Esophagus (tissue), 2 donors: ENCODE measurements at regions not wholly inside any gene's neighbourhood (a gene's known extent, or its start where the extent isn't known, plus 50 kb on each side); places are given as distances from the start of the nearest gene placed in this dataset.

ENCODE experiments used
- H3K27ac ChIP-seq, 2 donors: one replicate each; pipeline ENCODE4 v1.5.1; 2013; ENCODE audit warnings: low read depth in 2 of 2, mild to moderate bottlenecking in 2 of 2, inconsistent platforms in 1 of 2, low read length in 1 of 2, moderate library complexity in 1 of 2
- H3K27me3 ChIP-seq, 2 donors: one replicate each; pipeline ENCODE4 v1.6.1; 2013; ENCODE audit warnings: low read length in 2 of 2, control low read depth in 1 of 2, mild to moderate bottlenecking in 1 of 2; ENCODE audit not compliant: insufficient read depth in 2 of 2, control insufficient read depth in 1 of 2
- H3K36me3 ChIP-seq, 2 donors: one replicate each; pipeline ENCODE4 v1.6.1; 2013; ENCODE audit warnings: low read length in 1 of 2; ENCODE audit not compliant: control insufficient read depth in 2 of 2, insufficient read depth in 2 of 2
- H3K4me1 ChIP-seq, 2 donors: one replicate each; pipeline ENCODE4 v1.6.1; 2013; ENCODE audit warnings: low read length in 1 of 2; ENCODE audit not compliant: control insufficient read depth in 2 of 2, insufficient read depth in 2 of 2
- H3K4me3 ChIP-seq, 2 donors: one replicate each; pipeline ENCODE4 v1.5.1; 2013; ENCODE audit warnings: low read length in 2 of 2, mild to moderate bottlenecking in 2 of 2, low read depth in 1 of 2, moderate library complexity in 1 of 2
- H3K9me3 ChIP-seq, 2 donors: one replicate each; pipeline ENCODE4 v1.6.1; 2013; ENCODE audit warnings: mild to moderate bottlenecking in 2 of 2, low read depth in 1 of 2, low read length in 1 of 2, moderate library complexity in 1 of 2; ENCODE audit not compliant: control insufficient read depth in 2 of 2, insufficient read depth in 1 of 2
- WGBS, 2 donors: extraction: QIAGEN DNeasy Blood & Tissue Kit; methylation state at CpG; one replicate each; pipeline ENCODE4 v1.1.7; 2013; 5-methylcytosine and 5-hydroxymethylcytosine counted together
- donor health status: healthy with polysubstance abuse.
- donor health status: Bipolar disorder and iron deficiency.

DNA sequence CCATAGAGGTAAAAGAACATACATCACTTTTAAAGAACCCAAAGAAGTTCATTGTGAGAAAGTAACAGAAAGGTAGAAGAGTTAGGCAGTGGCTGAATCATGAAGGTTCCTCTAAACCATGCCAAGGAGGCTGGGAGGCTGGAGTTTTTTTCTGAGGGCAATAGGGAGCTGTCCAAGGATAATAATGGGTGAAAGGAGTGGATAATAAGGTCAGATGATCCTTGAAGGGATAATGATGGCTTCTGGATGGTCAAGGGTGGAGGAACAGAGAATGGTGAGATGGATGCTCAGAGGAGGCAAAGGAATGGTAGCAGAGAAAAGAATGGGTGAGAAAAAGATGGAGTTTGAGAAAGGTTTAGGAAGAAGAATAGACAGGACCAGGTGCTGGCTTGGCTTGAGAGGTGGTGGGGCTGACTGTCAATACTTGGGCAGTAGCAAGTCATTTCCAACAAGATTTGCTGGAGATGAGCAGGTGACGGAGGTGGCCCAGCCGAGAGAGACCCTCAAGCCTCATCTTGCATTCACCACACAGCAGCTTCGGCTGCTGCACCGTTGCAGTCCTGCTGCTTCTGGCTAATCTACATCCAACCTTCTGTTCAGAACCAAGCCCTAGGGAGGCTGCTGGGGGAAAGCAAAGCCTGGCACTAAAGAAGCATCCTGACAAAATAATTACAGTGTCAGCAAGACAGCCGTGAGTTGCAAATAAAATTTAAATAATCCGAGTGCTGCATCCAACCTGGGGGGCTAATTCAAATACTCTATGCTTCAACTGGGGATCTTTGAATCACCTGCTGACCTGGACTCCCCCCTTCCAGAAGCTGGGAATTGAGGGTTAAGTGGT lies 131.2 kb upstream of the KCNG1 start:
- WGBS, 2 donors: 78 to 84% methylated on average over 6 of the region's 6 CpGs
- H3K36me3 ChIP-seq: no peaks in the 10 kb centered on the region
- no peaks in the 10 kb centered on the region for H3K27me3 ChIP-seq
- H3K9me3 ChIP-seq: peaks cover 0 to 3% of the 10 kb centered on the region in 2 donors
- no peak overlapping the region for H3K27ac ChIP-seq
- H3K4me3 ChIP-seq: no peak overlapping the region
- H3K4me1 ChIP-seq: peaks cover 0 to 3% of the 10 kb centered on the region in 2 donors

DNA sequence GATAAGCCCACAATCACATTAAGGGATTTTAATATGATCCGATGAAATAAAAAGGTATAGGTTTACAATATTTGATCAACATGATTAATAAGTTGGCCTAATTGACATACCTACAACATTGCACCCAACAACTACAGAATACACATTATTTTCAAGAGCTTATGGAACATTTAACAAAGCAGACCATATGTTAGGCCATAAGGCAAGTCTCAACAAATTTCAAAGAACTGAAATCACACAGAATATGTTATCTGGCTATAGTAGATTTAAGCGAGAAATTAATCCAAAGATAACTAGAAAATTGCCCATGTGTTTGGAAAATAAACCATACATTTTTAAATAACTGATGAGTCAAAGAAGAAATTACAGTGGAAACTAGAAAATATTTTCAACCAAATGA lies 126.0 kb upstream of the KCNG1 start:
- Histone ChIP-seq H3K27me3 (no peaks in the 10 kb centered on the region), H3K36me3 (no peaks in the 10 kb centered on the region), H3K27ac (no peak overlapping the region), H3K4me1 (no peaks in the 10 kb centered on the region), H3K4me3 (no peak overlapping the region), H3K9me3 (no peaks in the 10 kb centered on the region)
- 68 to 76% methylated on average over 2 of the region's 2 CpGs for WGBS, 2 donors

DNA sequence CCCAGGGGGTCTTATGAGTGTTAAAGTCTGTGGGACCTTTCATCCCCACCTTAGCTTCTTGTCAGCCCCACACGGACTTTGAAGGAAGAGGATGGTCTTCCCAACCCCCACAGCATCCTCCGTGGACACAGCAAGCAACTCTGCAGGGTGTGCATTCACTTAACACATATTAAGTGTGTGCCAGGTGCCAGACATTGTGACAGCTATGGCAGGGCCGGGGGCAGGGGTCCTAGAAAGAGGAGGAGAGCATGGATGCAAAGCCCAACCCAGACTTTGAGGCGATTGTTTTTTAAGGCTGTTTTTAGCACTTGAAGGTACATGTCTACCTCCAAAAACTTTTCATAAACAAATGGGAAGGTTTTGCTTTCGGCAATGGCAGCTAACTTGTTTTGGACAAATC lies 121.6 kb upstream of the KCNG1 start:
- Histone ChIP-seq H3K9me3 (no peaks in the 10 kb centered on the region), H3K27ac (no peak overlapping the region), H3K4me3 (no peak overlapping the region), H3K27me3 (no peaks in the 10 kb centered on the region), H3K4me1 (no peaks in the 10 kb centered on the region), H3K36me3 (no peaks in the 10 kb centered on the region)
- 47 to 49% methylated on average over 5 of the region's 5 CpGs for WGBS, 2 donors

DNA sequence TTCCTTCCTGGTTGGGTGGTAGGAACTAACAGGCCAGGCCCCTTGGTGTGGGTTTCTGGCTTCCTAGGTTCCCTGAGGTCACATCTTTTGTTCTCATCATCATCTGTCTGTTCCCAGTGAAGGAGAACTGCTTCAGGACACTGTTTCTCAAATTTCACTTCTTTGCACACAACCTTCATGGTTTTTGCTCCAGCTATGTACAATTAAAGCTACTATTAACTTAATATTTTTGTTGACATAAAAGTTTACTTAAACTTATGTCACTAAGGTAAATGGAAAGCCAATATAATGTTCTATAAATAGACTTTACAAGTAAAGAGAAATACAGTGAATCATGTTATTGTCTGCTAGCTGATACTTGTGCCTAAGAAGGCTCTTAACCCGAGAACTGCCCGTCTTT lies 120.7 kb upstream of the KCNG1 start:
- no peaks in the 10 kb centered on the region for H3K36me3 ChIP-seq
- H3K27ac ChIP-seq: no peak overlapping the region
- no peaks in the 10 kb centered on the region for H3K9me3 ChIP-seq
- H3K4me1 ChIP-seq: no peaks in the 10 kb centered on the region
- no peaks in the 10 kb centered on the region for H3K27me3 ChIP-seq
- H3K4me3 ChIP-seq: no peak overlapping the region
- WGBS, 2 donors: 84 to 90% methylated on average over 2 of the region's 2 CpGs

DNA sequence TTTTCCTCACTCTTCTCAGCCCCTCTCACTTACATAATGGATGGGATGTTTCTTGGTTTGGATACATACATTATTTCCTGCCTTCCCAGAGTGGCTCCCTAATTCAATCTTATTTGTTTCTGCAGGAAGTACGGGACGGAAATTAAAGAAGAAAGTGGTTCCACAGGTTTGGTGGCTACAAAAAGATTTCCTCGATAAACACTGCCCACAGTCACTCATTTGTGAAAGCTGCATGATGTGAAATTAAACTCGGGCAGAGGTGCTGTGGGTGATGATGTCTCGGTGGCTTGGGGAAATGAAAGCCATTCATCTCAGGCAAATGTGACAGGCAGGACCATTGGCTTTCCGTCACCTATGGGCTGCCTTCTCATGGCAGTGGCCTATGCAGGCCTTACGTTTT lies 119.5 kb upstream of the KCNG1 start:
- WGBS, 2 donors: 52 to 53% methylated on average over 7 of the region's 7 CpGs

GRCh38 chr20:51140671-51141070 lies 117.8 kb upstream of the KCNG1 start:
- WGBS, 2 donors: 91 to 93% methylated on average over 7 of the region's 7 CpGs
- Histone ChIP-seq H3K4me3 (no peak overlapping the region), H3K4me1 (no peaks in the 10 kb centered on the region)

More for the DNA sequence above, 119.5 kb upstream of the KCNG1 start:
- Histone ChIP-seq H3K36me3 (no peaks in the 10 kb centered on the region), H3K27ac (no peak overlapping the region), H3K9me3 (no peaks in the 10 kb centered on the region), H3K4me3 (no peak overlapping the region), H3K4me1 (no peaks in the 10 kb centered on the region), H3K27me3 (no peaks in the 10 kb centered on the region)

DNA sequence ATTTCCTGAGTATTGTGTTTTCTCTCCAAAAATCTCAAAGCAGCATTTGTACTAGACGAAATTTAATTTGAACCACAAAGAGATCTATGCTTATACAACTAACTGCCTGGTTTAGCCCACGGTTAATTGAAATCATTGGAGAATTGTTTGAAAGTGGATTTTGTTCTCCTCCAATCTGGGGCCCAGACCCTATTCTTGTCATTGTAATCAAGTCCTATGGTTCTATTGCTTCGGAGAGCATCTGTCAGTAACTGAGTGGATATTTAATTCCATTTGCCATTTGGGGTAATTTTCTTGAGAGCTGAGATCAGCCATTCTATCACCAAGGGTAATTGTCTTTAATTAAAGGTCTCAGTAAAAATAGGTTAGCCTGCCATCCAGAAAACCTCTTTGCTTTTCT lies 117.0 kb upstream of the KCNG1 start:
- 77 to 82% methylated on average over 3 of the region's 3 CpGs for WGBS, 2 donors
- no peaks in the 10 kb centered on the region for H3K9me3 ChIP-seq
- H3K36me3 ChIP-seq: no peaks in the 10 kb centered on the region
- H3K4me1 ChIP-seq: no peaks in the 10 kb centered on the region
- H3K27ac ChIP-seq: no peak overlapping the region
- no peaks in the 10 kb centered on the region for H3K27me3 ChIP-seq
- H3K4me3 ChIP-seq: no peak overlapping the region

More at GRCh38 chr20:51140671-51141070, 117.8 kb upstream of the KCNG1 start:
- no peaks in the 10 kb centered on the region for H3K9me3 ChIP-seq
- no peaks in the 10 kb centered on the region for H3K27me3 ChIP-seq
- no peak overlapping the region for H3K27ac ChIP-seq
- no peaks in the 10 kb centered on the region for H3K36me3 ChIP-seq

GRCh38 chr20:51138576-51138975 lies 115.7 kb upstream of the KCNG1 start:
- WGBS, 2 donors: 75 to 84% methylated on average over 4 of the region's 4 CpGs
- Histone ChIP-seq H3K4me3 (no peak overlapping the region), H3K27me3 (no peaks in the 10 kb centered on the region), H3K4me1 (no peaks in the 10 kb centered on the region), H3K27ac (no peak overlapping the region), H3K36me3 (no peaks in the 10 kb centered on the region), H3K9me3 (no peaks in the 10 kb centered on the region)

DNA sequence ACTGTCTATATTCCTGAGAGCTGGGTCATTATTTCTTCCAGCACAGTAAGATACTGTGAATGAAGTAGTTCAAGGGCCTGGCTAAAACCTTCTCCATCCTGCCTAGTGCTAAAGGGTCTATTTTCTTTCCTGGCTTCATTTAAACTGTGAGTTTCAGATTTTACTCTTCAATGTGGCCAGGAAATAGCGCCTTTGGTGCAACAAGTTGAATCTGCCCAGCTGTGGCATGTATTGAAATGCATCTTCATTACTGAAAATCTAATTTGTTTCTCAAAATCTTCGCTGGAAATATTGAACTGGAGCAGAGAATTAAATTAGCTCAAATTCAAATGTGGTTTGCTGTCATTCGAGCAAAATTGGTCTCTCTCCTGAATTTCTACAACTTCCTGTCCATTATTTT lies 114.6 kb upstream of the KCNG1 start:
- WGBS, 2 donors: 78 to 90% methylated on average over 3 of the region's 3 CpGs
- no peaks in the 10 kb centered on the region for H3K4me1 ChIP-seq
- H3K4me3 ChIP-seq: no peak overlapping the region
- no peaks in the 10 kb centered on the region for H3K36me3 ChIP-seq
- H3K9me3 ChIP-seq: no peaks in the 10 kb centered on the region
- H3K27ac ChIP-seq: no peak overlapping the region
- H3K27me3 ChIP-seq: no peaks in the 10 kb centered on the region
